ENCODE measurements at regions not wholly inside any gene's neighbourhood (a gene's known extent, or its start where the extent isn't known, plus 50 kb on each side); places are given as distances from the start of the nearest gene placed in this dataset.
A peak's percentile ranks its signal among the peaks of the same experiment; 100 is the strongest.

DNA sequence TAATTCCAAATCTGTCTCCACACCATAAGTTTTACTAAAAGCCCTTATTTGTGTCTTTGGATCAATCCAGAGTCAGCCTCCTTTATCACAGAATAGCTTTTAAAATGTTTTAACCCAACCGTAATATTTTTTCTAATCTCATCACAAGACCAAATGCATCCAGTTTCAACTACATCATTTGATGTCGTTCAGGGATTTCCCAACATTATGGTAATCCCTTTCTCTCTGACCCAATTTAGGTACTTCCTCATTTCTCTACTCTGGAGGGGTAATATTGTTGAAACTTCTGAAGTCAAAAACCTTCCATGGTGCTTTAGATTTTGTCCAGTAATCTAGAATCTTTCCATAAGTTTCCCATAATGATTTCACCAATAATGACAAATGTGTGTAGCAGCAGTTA is 596.8 kb downstream of the SOX5 start:
- 0 out of 22 replicates have a peak, but pooled peaks of 1 of the 11 experiments have one; percentile 13 for TF ChIP-seq Cebpa-rat (IDR thresholded peaks at IDR 0.05)
- Histone ChIP-seq H4K20me1 (no peaks in the 10 kb centered on the region), H3K36me3 (no peaks in the 10 kb centered on the region), H3K9ac (no peak overlapping the region), H3K27me3 (no peaks in the 10 kb centered on the region), H3K27ac (peak overlapping the region in 4 of 11 experiments; percentile 19 to 51 (median 38); a peak in 4 of 22 replicates), H3K4me2 (peak overlapping the region in 2 of 11 experiments; percentile 2 to 25; a peak in 3 of 22 replicates), H3K4me3 (no peak overlapping the region), H3K4me1 (peaks cover 0 to 9% (median 2%) of the 10 kb centered on the region in 10 experiments; a peak in 4 of 20 replicates), H3K9me3 (replicated peaks in 1 of 11) (no peaks in the 10 kb centered on the region)

- no peaks in the 10 kb centered on the region for H4K20me1 ChIP-seq
- no peaks in the 10 kb centered on the region for H3K27me3 ChIP-seq
- no peak overlapping the region for H3K4me2 ChIP-seq
- no peaks in the 10 kb centered on the region for H3K9me3 ChIP-seq (replicated peaks in 1 of 11)
- H3K4me1 ChIP-seq = peaks cover 0 to 9% (median 2%) of the 10 kb centered on the region in 10 experiments; a peak in 4 of 20 replicates
- H3K36me3 ChIP-seq = no peaks in the 10 kb centered on the region
- H3K9ac ChIP-seq = no peak overlapping the region
- no peak overlapping the region for H3K4me3 ChIP-seq
- TF ChIP-seq Cebpa-rat (IDR thresholded peaks at IDR 0.05) = no peak
- no peak overlapping the region for H3K27ac ChIP-seq
Observed at GRCh38 chr12:23354800-23355199, 594.7 kb downstream of the SOX5 start.

- no peaks in the 10 kb centered on the region for H3K36me3 ChIP-seq
- H3K9ac ChIP-seq = no peak overlapping the region
- H3K4me2 ChIP-seq = no peak overlapping the region
- no peak overlapping the region for H3K27ac ChIP-seq
- no peaks in the 10 kb centered on the region for H4K20me1 ChIP-seq
- H3K4me3 ChIP-seq = no peak overlapping the region
- H3K4me1 ChIP-seq = peaks cover 0 to 18% (median 2%) of the 10 kb centered on the region in 10 experiments; a peak in 6 of 20 replicates
- no peaks in the 10 kb centered on the region for H3K27me3 ChIP-seq
- no peak for TF ChIP-seq Cebpa-rat (IDR thresholded peaks at IDR 0.05)
- no peaks in the 10 kb centered on the region for H3K9me3 ChIP-seq (replicated peaks in 1 of 11)
Observed at GRCh38 chr12:23356440-23356839, 593.0 kb downstream of the SOX5 start.

DNA sequence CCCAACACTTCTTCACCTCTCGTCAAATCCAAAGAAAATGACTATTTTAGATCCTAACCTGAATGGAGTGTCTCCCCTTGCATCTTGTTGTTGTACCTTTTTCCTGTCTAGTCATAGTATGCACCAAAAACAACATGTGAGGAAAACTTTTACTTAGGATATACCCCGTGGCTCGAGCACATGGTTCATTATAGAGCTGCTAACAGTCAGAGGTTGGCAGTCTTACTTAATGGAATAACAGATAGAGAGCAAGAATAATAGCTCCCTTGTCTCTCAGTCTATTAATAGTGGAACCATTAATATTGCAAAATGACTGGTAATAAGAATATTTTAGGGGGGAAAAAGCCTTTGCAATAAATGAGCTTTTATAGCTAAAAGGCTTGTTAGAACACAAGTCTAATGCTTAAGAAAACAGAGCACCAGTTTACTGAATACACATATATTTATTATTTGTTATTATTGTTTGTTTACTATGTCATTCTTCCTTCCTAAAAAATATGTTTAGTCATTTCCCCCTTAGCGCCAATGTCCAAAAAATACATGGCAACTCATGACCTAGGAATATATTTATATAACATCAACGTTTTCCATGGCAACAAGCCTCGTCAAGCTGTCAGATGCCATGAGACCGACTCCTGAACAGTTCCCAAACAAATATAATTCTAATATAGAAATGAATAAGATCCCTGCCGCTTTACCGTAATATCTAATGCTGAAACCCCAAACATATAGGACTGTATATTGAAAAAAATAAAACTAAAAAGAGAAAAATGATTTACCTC is 592.4 kb downstream of the SOX5 start:
- no peak overlapping the region for H3K9ac ChIP-seq
- H3K9me3 ChIP-seq (replicated peaks in 1 of 11) = no peaks in the 10 kb centered on the region
- no peak overlapping the region for H3K27ac ChIP-seq
- no peaks in the 10 kb centered on the region for H4K20me1 ChIP-seq
- H3K4me1 ChIP-seq = peaks cover 0 to 18% (median 2%) of the 10 kb centered on the region in 10 experiments; a peak in 6 of 20 replicates
- TF ChIP-seq Cebpa-rat (IDR thresholded peaks at IDR 0.05) = no peak
- H3K36me3 ChIP-seq = no peaks in the 10 kb centered on the region
- H3K27me3 ChIP-seq = no peaks in the 10 kb centered on the region
- no peak overlapping the region for H3K4me3 ChIP-seq
- H3K4me2 ChIP-seq = no peak overlapping the region

- Histone ChIP-seq H3K4me3 (no peak overlapping the region), H3K36me3 (no peaks in the 10 kb centered on the region), H3K4me2 (peak overlapping the region in 3 of 11 experiments; percentile 17 to 49 (median 18); a peak in 3 of 22 replicates), H3K9ac (no peak overlapping the region), H3K4me1 (peaks cover 0 to 10% (median 0%) of the 10 kb centered on the region in 10 experiments; a peak in 3 of 20 replicates), H3K27me3 (no peaks in the 10 kb centered on the region), H4K20me1 (no peaks in the 10 kb centered on the region), H3K27ac (no peak overlapping the region), H3K9me3 (replicated peaks in 1 of 11) (peaks cover 8 to 21% (median 17%) of the 10 kb centered on the region in 11 experiments; a peak in 21 of 22 replicates)
- TF ChIP-seq Cebpa-rat (IDR thresholded peaks at IDR 0.05) = no peak
Observed at GRCh38 chr12:23359975-23360701, 589.3 kb downstream of the SOX5 start.

- H3K4me1 ChIP-seq = peaks cover 0 to 10% (median 0%) of the 10 kb centered on the region in 10 experiments; a peak in 3 of 20 replicates
- H3K9me3 ChIP-seq (replicated peaks in 1 of 11) = peaks cover 8 to 21% (median 17%) of the 10 kb centered on the region in 11 experiments; a peak in 21 of 22 replicates
- H3K9ac ChIP-seq = no peak overlapping the region
- no peaks in the 10 kb centered on the region for H3K27me3 ChIP-seq
- TF ChIP-seq Cebpa-rat (IDR thresholded peaks at IDR 0.05) = no peak
- H4K20me1 ChIP-seq = no peaks in the 10 kb centered on the region
- no peaks in the 10 kb centered on the region for H3K36me3 ChIP-seq
- H3K27ac ChIP-seq = no peak overlapping the region
- H3K4me3 ChIP-seq = no peak overlapping the region
- no peak overlapping the region for H3K4me2 ChIP-seq
Observed at GRCh38 chr12:23361971-23362370, 587.5 kb downstream of the SOX5 start.

DNA sequence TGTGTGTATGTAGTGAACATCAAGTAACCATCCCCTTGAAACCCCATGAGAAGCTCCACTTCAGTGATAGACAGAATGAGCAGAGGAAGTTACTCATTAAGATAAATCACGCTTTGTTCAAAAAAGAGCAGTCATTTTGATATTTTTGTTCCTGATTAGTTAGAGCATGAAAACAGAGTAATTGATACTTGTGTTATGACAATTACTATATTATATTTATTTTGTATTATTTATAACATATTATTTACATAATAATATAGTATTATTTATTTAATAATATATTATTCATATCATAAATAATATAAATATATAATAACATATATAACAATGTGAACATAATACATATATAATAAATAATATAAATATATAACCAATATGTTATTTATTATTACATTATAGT is 580.9 kb downstream of the SOX5 start:
- no peaks in the 10 kb centered on the region for H4K20me1 ChIP-seq
- TF ChIP-seq Cebpa-rat (IDR thresholded peaks at IDR 0.05) = no peak
- H3K4me2 ChIP-seq = no peak overlapping the region
- no peak overlapping the region for H3K9ac ChIP-seq
- H3K36me3 ChIP-seq = no peaks in the 10 kb centered on the region
- H3K4me3 ChIP-seq = no peak overlapping the region
- H3K9me3 ChIP-seq (replicated peaks in 1 of 11) = peaks cover 8 to 16% (median 13%) of the 10 kb centered on the region in 11 experiments; a peak in 21 of 22 replicates
- no peak overlapping the region for H3K27ac ChIP-seq
- H3K27me3 ChIP-seq = no peaks in the 10 kb centered on the region
- no peaks in the 10 kb centered on the region for H3K4me1 ChIP-seq

- Histone ChIP-seq H3K27ac (no peak overlapping the region), H3K36me3 (no peaks in the 10 kb centered on the region), H3K9ac (no peak overlapping the region), H3K27me3 (no peaks in the 10 kb centered on the region), H4K20me1 (no peaks in the 10 kb centered on the region), H3K4me3 (no peak overlapping the region), H3K4me2 (no peak overlapping the region), H3K9me3 (replicated peaks in 1 of 11) (peaks cover 9 to 30% (median 17%) of the 10 kb centered on the region in 11 experiments; a peak in 15 of 22 replicates), H3K4me1 (no peaks in the 10 kb centered on the region)
- TF ChIP-seq Cebpa-rat (IDR thresholded peaks at IDR 0.05) = no peak
Observed at GRCh38 chr12:23375621-23376020, 573.8 kb downstream of the SOX5 start.

DNA sequence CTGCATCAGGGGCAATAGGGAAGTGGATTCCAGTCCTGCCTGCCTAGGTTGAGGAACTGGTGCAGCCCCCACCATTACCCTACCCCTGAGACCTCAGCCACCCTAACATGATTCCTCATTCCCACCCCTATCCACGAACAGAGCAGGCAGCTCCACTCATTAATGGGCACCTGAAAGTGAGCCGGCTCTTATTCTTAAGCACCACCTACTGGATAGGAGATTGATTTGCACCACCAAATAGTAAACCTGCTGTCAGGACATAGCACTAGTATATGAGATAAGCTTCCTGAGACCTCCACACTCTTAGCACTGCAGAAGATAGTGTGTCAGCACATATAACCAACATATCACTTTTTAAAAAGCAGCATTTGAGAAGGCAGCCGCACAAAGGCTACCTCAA is 573.2 kb downstream of the SOX5 start:
- Histone ChIP-seq H3K9ac (no peak overlapping the region), H4K20me1 (no peaks in the 10 kb centered on the region), H3K4me2 (no peak overlapping the region), H3K4me3 (no peak overlapping the region), H3K36me3 (no peaks in the 10 kb centered on the region), H3K27me3 (no peaks in the 10 kb centered on the region), H3K4me1 (no peaks in the 10 kb centered on the region), H3K27ac (no peak overlapping the region), H3K9me3 (replicated peaks in 1 of 11) (peaks cover 9 to 30% (median 17%) of the 10 kb centered on the region in 11 experiments; a peak in 15 of 22 replicates)
- no peak for TF ChIP-seq Cebpa-rat (IDR thresholded peaks at IDR 0.05)

All from BLaER1 treated with 17β-estradiol and CSF1 and Interleukin-3, amounts not matched to agents 10 nM and 100 nM (cell line).